CD14-positive monocyte (primary cell): ENCODE measurements at regions not wholly inside any gene's neighbourhood (a gene's known extent, or its start where the extent isn't known, plus 50 kb on each side); places are given as distances from the start of the nearest gene placed in this dataset.

ENCODE experiments used
- DNase-seq, 3 donors: peaks; one replicate each; pipeline ENCODE4 v3.0.0-alpha.2; 2011 to 2022
- H2AFZ ChIP-seq: 2 replicates; pipeline ENCODE4 v1.6.0; 2012; ENCODE audit warnings: mild to moderate bottlenecking, low read depth, low read length, inconsistent platforms; ENCODE audit not compliant: insufficient read depth, poor library complexity, severe bottlenecking
- H3K27ac ChIP-seq, 2 donors: 1 replicate in 1 of 2; 2 replicates in 1 of 2; pipeline ENCODE4 v1.5.1; 2012 to 2013; ENCODE audit warnings: low read length in 2 of 2, control low read depth in 1 of 2, inconsistent platforms in 1 of 2, low read depth in 1 of 2, mild to moderate bottlenecking in 1 of 2
- H3K27me3 ChIP-seq, 2 donors: one replicate each; pipeline versions ENCODE4 v1.6.0 to v1.6.1; 2011 to 2013; ENCODE audit warnings: low read length in 2 of 2; ENCODE audit not compliant: control insufficient read depth in 2 of 2, insufficient read depth in 2 of 2
- H3K36me3 ChIP-seq, 2 donors: replicated peaks in 1 of 2; 1 replicate in 1 of 2; 2 replicates in 1 of 2; pipeline versions ENCODE4 v1.5.1 to v1.6.1; 2012 to 2013; ENCODE audit warnings: low read length in 2 of 2, control low read depth in 1 of 2, inconsistent platforms in 1 of 2, mild to moderate bottlenecking in 1 of 2; ENCODE audit not compliant: insufficient read depth in 2 of 2, control insufficient read depth in 1 of 2
- H3K4me1 ChIP-seq, 2 donors: 1 replicate in 1 of 2; 2 replicates in 1 of 2; pipeline versions ENCODE4 v1.5.1 to v1.6.1; 2012 to 2013; ENCODE audit warnings: low read length in 2 of 2, control low read depth in 1 of 2, inconsistent platforms in 1 of 2, mild to moderate bottlenecking in 1 of 2, moderate library complexity in 1 of 2; ENCODE audit not compliant: insufficient read depth in 2 of 2, control insufficient read depth in 1 of 2
- H3K4me2 ChIP-seq: replicated peaks from 2 replicates; pipeline ENCODE3; 2012; ENCODE audit warnings: low read length, moderate library complexity, mild to moderate bottlenecking; ENCODE audit not compliant: poor library complexity, severe bottlenecking; ENCODE audit errors: extremely low read depth
- H3K4me3 ChIP-seq, 3 experiments: fragments of 200-600 bp in 1 of 3; sonication (generic) in 1 of 3; replicated peaks in 1 of 3; 1 replicate in 2 of 3; 2 replicates in 1 of 3; pipeline ENCODE4 v1.5.1; 2011 to 2013; ENCODE audit warnings: low read length in 3 of 3, mild to moderate bottlenecking in 3 of 3, control low read depth in 2 of 3, low read depth in 2 of 3, inconsistent platforms in 1 of 3, moderate library complexity in 1 of 3
- H3K79me2 ChIP-seq: 2 replicates; pipeline ENCODE4 v1.6.0; 2012; ENCODE audit warnings: mild to moderate bottlenecking, control low read depth, inconsistent platforms, low read length, moderate library complexity; ENCODE audit not compliant: insufficient read depth
- H3K9ac ChIP-seq: 2 replicates; pipeline ENCODE4 v1.6.0; 2017; ENCODE audit warnings: low read length, mild to moderate bottlenecking; ENCODE audit not compliant: insufficient read depth, poor library complexity, severe bottlenecking
- H3K9me3 ChIP-seq, 2 donors: replicated peaks in 1 of 2; 1 replicate in 1 of 2; 2 replicates in 1 of 2; pipeline versions ENCODE4 v1.5.1 to v1.6.1; 2012 to 2013; ENCODE audit warnings: low read length in 2 of 2, control low read depth in 1 of 2; ENCODE audit not compliant: control insufficient read depth in 1 of 2, insufficient read depth in 1 of 2
- H4K20me1 ChIP-seq: 2 replicates; pipeline ENCODE4 v1.6.0; 2012; ENCODE audit warnings: mild to moderate bottlenecking, low read length, control low read depth, moderate library complexity; ENCODE audit not compliant: insufficient read depth
- H3K27ac Mint-ChIP-seq, 7 donors: one replicate each; pipeline ENCODE4 v1.8.0; 2020; ENCODE audit warnings: mild to moderate bottlenecking in 7 of 7, mixed read lengths in 7 of 7, moderate library complexity in 6 of 7, inconsistent platforms in 2 of 7
- H3K27me3 Mint-ChIP-seq, 3 donors: one replicate each; pipeline ENCODE4 v1.8.0; 2021 to 2022; ENCODE audit warnings: low read depth in 3 of 3, mild to moderate bottlenecking in 3 of 3, mixed read lengths in 3 of 3, moderate library complexity in 3 of 3, inconsistent platforms in 1 of 3
- H3K36me3 Mint-ChIP-seq, 2 donors: one replicate each; pipeline ENCODE4 v1.8.0; 2020; ENCODE audit warnings: mixed read lengths in 2 of 2, inconsistent platforms in 1 of 2, mild to moderate bottlenecking in 1 of 2
- H3K4me1 Mint-ChIP-seq: one replicate; pipeline ENCODE4 v1.8.0; 2020; ENCODE audit warnings: mild to moderate bottlenecking, mixed read lengths
- H3K4me3 Mint-ChIP-seq, 2 donors: one replicate each; pipeline ENCODE4 v1.8.0; 2020; ENCODE audit warnings: mild to moderate bottlenecking in 2 of 2, mixed read lengths in 2 of 2, moderate library complexity in 1 of 2
- H3K9me3 Mint-ChIP-seq, 7 donors: one replicate each; pipeline ENCODE4 v1.8.0; 2020 to 2022; ENCODE audit warnings: mixed read lengths in 7 of 7, mild to moderate bottlenecking in 6 of 7, moderate library complexity in 6 of 7, inconsistent platforms in 2 of 7
- WGBS: methylation state at CpG from one replicate; pipeline ENCODE4 v1.1.5; 2013; ENCODE audit warnings: missing lambda C conversion rate; ENCODE audit not compliant: insufficient coverage; 5-methylcytosine and 5-hydroxymethylcytosine counted together
- intact Hi-C, 2 donors: fragments of 100-400 bp; cut with micrococcal nuclease; formaldehyde crosslinking; loops; one replicate each; pipeline versions ENCODE4 v1.15.0 to v1.15.1; 2023
- TF ChIP-seq, protein P1 (sequence below): fragments of 200-600 bp; IDR thresholded peaks from one replicate; pipeline ENCODE4 v1.8.0; 2022; ENCODE audit warnings: antibody characterized with exemption, mild to moderate bottlenecking

DNA sequence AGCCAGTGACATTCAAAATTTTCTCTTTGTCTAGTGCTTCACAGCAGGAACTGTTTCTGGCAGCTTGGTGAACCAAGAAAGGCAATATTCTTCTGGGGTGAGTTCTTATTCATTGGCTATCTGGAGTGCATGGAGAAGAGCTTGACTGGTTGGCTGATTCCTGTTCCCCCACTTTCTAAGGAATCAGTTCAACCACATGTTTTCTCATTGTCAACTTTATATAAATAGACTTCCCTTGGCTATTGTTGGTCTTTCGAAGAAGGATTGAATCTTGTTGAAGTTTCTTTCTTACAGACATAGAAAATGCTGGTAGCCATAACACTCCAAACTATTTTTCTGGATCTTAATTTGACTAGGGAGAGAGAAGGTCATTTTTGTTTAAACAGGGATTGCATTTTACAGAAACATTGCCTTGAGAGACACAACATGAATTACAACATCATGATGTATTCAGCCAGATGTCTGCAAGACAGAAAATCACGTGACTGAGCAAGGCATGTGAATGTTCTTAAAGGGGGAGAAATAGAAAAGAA, 85.2 kb downstream of the EDNRB start:
- H3K4me1 ChIP-seq: peaks cover 60 to 61% of the 10 kb centered on the region in 2 donors
- peak; percentile 45 to 78 (median 69) for DNase-seq
- H2AFZ ChIP-seq: no peak overlapping the region
- H3K79me2 ChIP-seq: no peaks in the 10 kb centered on the region
- no peaks in the 10 kb centered on the region for H3K9me3 ChIP-seq
- peak overlapping the region; percentile 7 to 81 for H3K27ac ChIP-seq
- Mint-ChIP-seq H3K4me3 (peak overlapping the region in 1 of 2 donors; percentile 54), H3K27me3 (peaks cover 0 to 2% (median 2%) of the 10 kb centered on the region in 3 donors), H3K9me3 (no peaks in the 10 kb centered on the region), H3K4me1 (peaks cover 54% of the 10 kb centered on the region), H3K27ac (peak overlapping the region; percentile 82 to 96 (median 89)), H3K36me3 (no peaks in the 10 kb centered on the region)
- no peaks in the 10 kb centered on the region for H4K20me1 ChIP-seq
- no peaks in the 10 kb centered on the region for H3K36me3 ChIP-seq
- TF ChIP-seq, protein P1, sequence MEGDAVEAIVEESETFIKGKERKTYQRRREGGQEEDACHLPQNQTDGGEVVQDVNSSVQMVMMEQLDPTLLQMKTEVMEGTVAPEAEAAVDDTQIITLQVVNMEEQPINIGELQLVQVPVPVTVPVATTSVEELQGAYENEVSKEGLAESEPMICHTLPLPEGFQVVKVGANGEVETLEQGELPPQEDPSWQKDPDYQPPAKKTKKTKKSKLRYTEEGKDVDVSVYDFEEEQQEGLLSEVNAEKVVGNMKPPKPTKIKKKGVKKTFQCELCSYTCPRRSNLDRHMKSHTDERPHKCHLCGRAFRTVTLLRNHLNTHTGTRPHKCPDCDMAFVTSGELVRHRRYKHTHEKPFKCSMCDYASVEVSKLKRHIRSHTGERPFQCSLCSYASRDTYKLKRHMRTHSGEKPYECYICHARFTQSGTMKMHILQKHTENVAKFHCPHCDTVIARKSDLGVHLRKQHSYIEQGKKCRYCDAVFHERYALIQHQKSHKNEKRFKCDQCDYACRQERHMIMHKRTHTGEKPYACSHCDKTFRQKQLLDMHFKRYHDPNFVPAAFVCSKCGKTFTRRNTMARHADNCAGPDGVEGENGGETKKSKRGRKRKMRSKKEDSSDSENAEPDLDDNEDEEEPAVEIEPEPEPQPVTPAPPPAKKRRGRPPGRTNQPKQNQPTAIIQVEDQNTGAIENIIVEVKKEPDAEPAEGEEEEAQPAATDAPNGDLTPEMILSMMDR: no peak
- intact Hi-C loops: no loop called here
- no peak overlapping the region for H3K9ac ChIP-seq
- H3K27me3 ChIP-seq: no peaks in the 10 kb centered on the region
- no CpG with 5 or more reads among the region's 2 CpGs for WGBS
- peak overlapping the region; percentile 51 for H3K4me2 ChIP-seq
- peak overlapping the region in 1 of 3 experiments; percentile 42 for H3K4me3 ChIP-seq

DNA sequence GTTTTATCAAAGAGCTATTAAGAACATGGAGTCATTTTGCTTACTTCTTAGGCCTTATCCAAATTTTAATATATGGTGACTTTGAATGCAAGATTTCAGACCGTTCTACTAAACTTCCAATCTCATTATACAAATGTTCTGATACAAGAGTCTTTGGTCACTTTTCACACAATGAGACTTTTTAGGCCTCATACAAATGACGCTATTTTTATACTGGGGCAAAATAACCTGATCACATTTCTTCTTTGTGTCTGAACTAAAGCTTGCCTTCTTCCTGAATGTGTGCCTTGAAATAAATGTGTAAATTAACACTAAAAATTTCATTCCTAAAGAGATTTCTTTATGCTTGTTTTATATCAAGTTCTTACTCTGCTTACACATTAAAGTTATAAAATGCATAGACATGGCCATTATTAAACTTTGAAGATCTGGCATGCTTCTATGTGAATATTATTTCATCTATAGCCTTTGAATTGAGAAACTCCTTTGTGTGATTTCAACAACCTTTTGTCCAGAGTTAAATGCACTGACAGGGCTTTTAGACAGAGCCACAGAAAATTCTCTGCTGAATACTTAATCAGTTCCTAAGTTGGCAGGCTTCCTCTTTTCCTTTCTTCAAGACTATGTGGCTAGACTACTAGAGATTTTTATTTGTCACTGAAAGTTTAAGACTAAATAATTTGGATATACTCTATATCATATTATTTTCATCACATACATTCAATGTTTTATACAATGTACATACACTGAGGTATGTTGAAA, 86.1 kb downstream of the EDNRB start:
- no peaks in the 10 kb centered on the region for H3K27me3 ChIP-seq
- DNase-seq: peak; percentile 61 to 92 (median 62)

More for the DNA sequence above, 86.1 kb downstream of the EDNRB start:
- intact Hi-C loops: no loop called here
- peak overlapping the region in 1 of 3 experiments; percentile 42 for H3K4me3 ChIP-seq
- H4K20me1 ChIP-seq: no peaks in the 10 kb centered on the region
- no peaks in the 10 kb centered on the region for H3K36me3 ChIP-seq
- Mint-ChIP-seq H3K27me3 (peaks cover 0 to 2% (median 2%) of the 10 kb centered on the region in 3 donors), H3K36me3 (no peaks in the 10 kb centered on the region), H3K9me3 (no peaks in the 10 kb centered on the region), H3K4me3 (peak overlapping the region in 1 of 2 donors; percentile 15), H3K27ac (peak overlapping the region; percentile 82 to 96 (median 89)), H3K4me1 (peaks cover 50% of the 10 kb centered on the region)
- H3K9me3 ChIP-seq: no peaks in the 10 kb centered on the region
- H3K9ac ChIP-seq: no peak overlapping the region
- H3K79me2 ChIP-seq: no peaks in the 10 kb centered on the region
- H3K4me2 ChIP-seq: peak overlapping the region; percentile 51
- peaks cover 57 to 60% of the 10 kb centered on the region in 2 donors for H3K4me1 ChIP-seq
- H2AFZ ChIP-seq: no peak overlapping the region
- TF ChIP-seq, protein P1: no peak
- peak overlapping the region in 1 of 2 donors; percentile 81 for H3K27ac ChIP-seq
- 100% methylated on average over 1 of the region's 2 CpGs for WGBS
